A549 (cell line): ENCODE measurements at regions not wholly inside any gene's neighbourhood (a gene's known extent, or its start where the extent isn't known, plus 50 kb on each side); places are given as distances from the start of the nearest gene placed in this dataset.

Experiments
- ATAC-seq, 2 experiments: fragments of 200-7000 bp in 1 of 2; fragments of >200 bp in 1 of 2; cut with Nextera tagmentation in 1 of 2; cut with Tn5 transposase in 1 of 2; 3 replicates each; pipeline versions ENCODE4 v1.8.0 to v1.9.1; 2018 to 2020; ENCODE audit warnings: mild to moderate bottlenecking in 1 of 2, moderate library complexity in 1 of 2
- CTCF ChIA-PET: fragments of 300-600 bp; sonication (Branson Sonifier 250); formaldehyde crosslinking; extraction: SDS; loops from one replicate; lab custom pipeline; 2021; ENCODE audit warnings: antibody characterized with exemption, inconsistent platforms; lab: Yijun Ruan, JAX
- POLR2A ChIA-PET: fragments of 350-600 bp; formaldehyde crosslinking; extraction: SDS; loops from one replicate; lab custom pipeline; 2021; ENCODE audit warnings: antibody characterized with exemption, inconsistent platforms; lab: Yijun Ruan, JAX
- DNase-seq, 2 experiments: peaks; one replicate each; pipeline versions ENCODE4 v3.0.0 to v3.0.0-alpha.2; 2011 to 2016; ENCODE audit warnings: low read depth in 1 of 2, low spot score in 1 of 2
- FAIRE-seq: peaks from 2 replicates; lab custom pipeline; 2011; peaks lifted over from hg19 to GRCh38; lab: Jason Lieb, UNC
- H3K27ac ChIP-seq, 2 experiments: fragments of >200 bp; sonication (Bioruptor Twin); formaldehyde crosslinking; 3 replicates each; pipeline ENCODE4 v1.5.1; 2016 to 2017
- H3K4me1 ChIP-seq: fragments of >200 bp; sonication (Bioruptor Twin); formaldehyde crosslinking; 3 replicates; pipeline ENCODE4 v1.6.1; 2016
- H3K4me2 ChIP-seq: fragments of >200 bp; sonication (Bioruptor Twin); formaldehyde crosslinking; 3 replicates; pipeline ENCODE4 v1.6.1; 2016
- H3K4me3 ChIP-seq: fragments of >200 bp; sonication (Bioruptor Twin); formaldehyde crosslinking; 3 replicates; pipeline ENCODE4 v1.5.1; 2016
- H3K9me3 ChIP-seq: fragments of >200 bp; sonication (Bioruptor Twin); formaldehyde crosslinking; 3 replicates; pipeline ENCODE4 v1.6.1; 2016
- BHLHE40 ChIP-seq: IDR thresholded peaks from 2 replicates; pipeline ENCODE4 v1.6.1; 2012; ENCODE audit warnings: low read depth, low read length, inconsistent platforms
- CBX8 ChIP-seq: fragments of 200-600 bp; sonication (generic); IDR thresholded peaks from 2 replicates; pipeline ENCODE4 v1.6.1; 2016
- ESRRA ChIP-seq: fragments of 150-350 bp; IDR thresholded peaks from 2 replicates; pipeline ENCODE4 v1.6.1; 2014; ENCODE audit warnings: mild to moderate bottlenecking, low read length, borderline replicate concordance
- FOXS1 ChIP-seq: fragments of 250-450 bp; sonication (Bioruptor Pico); IDR thresholded peaks from 2 replicates; pipeline ENCODE4 v1.5.0; 2020; ENCODE audit warnings: mild to moderate bottlenecking, moderate library complexity
- HDAC2 ChIP-seq: fragments of 200-600 bp; sonication (generic); IDR thresholded peaks from 2 replicates; pipeline ENCODE4 v1.6.1; 2016
- HOXA7 ChIP-seq: fragments of 250-450 bp; sonication (Bioruptor Pico); IDR thresholded peaks from 2 replicates; pipeline ENCODE4 v1.5.0; 2020; ENCODE audit warnings: mild to moderate bottlenecking, moderate library complexity
- HOXB5 ChIP-seq: fragments of 250-450 bp; sonication (Bioruptor Pico); IDR thresholded peaks from 2 replicates; pipeline ENCODE4 v1.5.0; 2020; ENCODE audit warnings: mild to moderate bottlenecking, moderate library complexity
- KDM1A ChIP-seq: fragments of 200-600 bp; sonication (generic); IDR thresholded peaks from 2 replicates; pipeline ENCODE4 v1.6.1; 2016; ENCODE audit warnings: low read depth, mild to moderate bottlenecking
- KDM5A ChIP-seq: fragments of 200-600 bp; sonication (generic); IDR thresholded peaks from 2 replicates; pipeline ENCODE4 v1.6.1; 2016; ENCODE audit warnings: antibody characterized with exemption, mild to moderate bottlenecking
- MYC ChIP-seq: IDR thresholded peaks from 2 replicates; pipeline ENCODE4 v1.6.1; 2012; ENCODE audit warnings: mild to moderate bottlenecking, inconsistent platforms, low read length, improper control_type of control experiment, borderline replicate concordance
- PHF8 ChIP-seq: fragments of 200-600 bp; sonication (generic); IDR thresholded peaks from 2 replicates; pipeline ENCODE4 v1.6.1; 2016; ENCODE audit warnings: low read depth, mild to moderate bottlenecking, antibody characterized with exemption, moderate library complexity, borderline replicate concordance
- POLR2AphosphoS2 ChIP-seq: conservative IDR thresholded peaks from 2 replicates; pipeline ENCODE4 v1.6.1; 2012; ENCODE audit warnings: low read length, improper control_type of control experiment, inconsistent platforms
- RFX5 ChIP-seq: fragments of 450-650 bp; IDR thresholded peaks from 2 replicates; pipeline ENCODE4 v1.7.1; 2014; ENCODE audit warnings: antibody characterized with exemption, mild to moderate bottlenecking, moderate library complexity
- RNF2 ChIP-seq: fragments of 200-600 bp; sonication (generic); IDR thresholded peaks from 2 replicates; pipeline ENCODE4 v1.6.1; 2016; ENCODE audit warnings: low read depth, mild to moderate bottlenecking, antibody characterized with exemption, moderate library complexity, borderline replicate concordance
- SREBF2 ChIP-seq: fragments of 450-650 bp; IDR thresholded peaks from 2 replicates; pipeline ENCODE4 v1.6.1; 2014; ENCODE audit warnings: mild to moderate bottlenecking, moderate library complexity
- TP53 ChIP-seq: fragments of 250-450 bp; sonication (Bioruptor Pico); IDR thresholded peaks from 2 replicates; pipeline ENCODE4 v1.5.0; 2021; ENCODE audit warnings: mild to moderate bottlenecking, moderate library complexity
- ZC3H11A ChIP-seq: fragments of 450-650 bp; IDR thresholded peaks from 2 replicates; pipeline ENCODE4 v1.6.1; 2014; ENCODE audit warnings: antibody characterized with exemption, mild to moderate bottlenecking
- WGBS: methylation state at CpG from one replicate; pipeline ENCODE4 v1.1.6; 2017; ENCODE audit errors: missing lambda C conversion rate; 5-methylcytosine and 5-hydroxymethylcytosine counted together
- TF ChIP-seq, protein P1 (sequence below): fragments of >200 bp; sonication (Bioruptor Twin); formaldehyde crosslinking; IDR thresholded peaks from 3 replicates; pipeline ENCODE4 v1.6.1; 2016
- TF ChIP-seq, protein P2 (sequence below): IDR thresholded peaks from 2 replicates; pipeline ENCODE4 v1.6.1; 2012; ENCODE audit warnings: low read depth, borderline replicate concordance
- TF ChIP-seq, protein P3 (sequence below): fragments of 250-450 bp; sonication (Bioruptor Pico); IDR thresholded peaks from 2 replicates; pipeline ENCODE4 v1.5.0; 2021; ENCODE audit warnings: mild to moderate bottlenecking, moderate library complexity, borderline replicate concordance

DNA sequence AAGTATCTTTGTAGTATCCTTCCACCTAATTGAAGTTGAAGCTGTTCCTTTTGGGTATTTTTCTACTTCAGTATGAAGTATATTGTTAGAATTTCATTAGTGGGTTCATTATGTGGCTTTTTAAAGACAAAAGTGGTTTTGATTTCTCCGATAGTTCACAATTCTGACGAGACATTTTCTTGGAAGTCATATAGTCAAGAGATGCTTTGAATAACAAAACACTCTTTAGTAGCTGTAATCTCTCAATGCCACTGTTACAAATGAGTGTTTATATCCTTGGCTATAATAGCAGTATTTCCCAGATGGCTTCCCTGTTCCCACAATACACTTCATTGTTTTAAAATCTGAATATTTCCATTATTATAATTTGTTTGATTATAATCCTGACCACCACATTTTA lies 108.7 kb upstream of the F3 start:
- no peak overlapping the region for H3K27ac ChIP-seq
- ATAC-seq (no peak), DNase-seq (no peak), FAIRE-seq (no peak)
- no peaks in the 10 kb centered on the region for H3K9me3 ChIP-seq
- ChIA-PET POLR2A (no interaction called here), CTCF (no interaction called here)
- peaks cover 18% of the 10 kb centered on the region for H3K4me1 ChIP-seq
- TF ChIP-seq HDAC2 (no peak), HOXA7 (CRISPR knock-in tag) (no peak), SREBF2 (no peak)
- WGBS = 91% methylated on average over 2 of the region's 2 CpGs
- H3K4me3 ChIP-seq = no peak overlapping the region
- no peak overlapping the region for H3K4me2 ChIP-seq

GRCh38 chr1:94648225-94649007 lies 106.9 kb upstream of the F3 start:
- Histone ChIP-seq H3K4me1 (peaks cover 9% of the 10 kb centered on the region; the same call in 2 of the 3 replicates), H3K9me3 (no peaks in the 10 kb centered on the region), H3K4me3 (no peak overlapping the region), H3K4me2 (no peak overlapping the region), H3K27ac (no peak overlapping the region)
- ATAC-seq (no peak), FAIRE-seq (no peak), DNase-seq (no peak)
- WGBS = 89% methylated on average over 14 of the region's 14 CpGs
- POLR2A ChIA-PET = no interaction called here
- TF ChIP-seq ZC3H11A (no peak), PHF8 (no peak), KDM1A (no peak), MYC (no peak), SREBF2 (no peak), ESRRA (no peak), RNF2 (no peak), KDM5A (no peak), CBX8 (no peak), HOXB5 (no peak), RFX5 (no peak), FOXS1 (CRISPR knock-in tag) (no peak), TP53 (no peak), BHLHE40 (no peak), POLR2AphosphoS2 (no peak)
- TF ChIP-seq, protein P1, sequence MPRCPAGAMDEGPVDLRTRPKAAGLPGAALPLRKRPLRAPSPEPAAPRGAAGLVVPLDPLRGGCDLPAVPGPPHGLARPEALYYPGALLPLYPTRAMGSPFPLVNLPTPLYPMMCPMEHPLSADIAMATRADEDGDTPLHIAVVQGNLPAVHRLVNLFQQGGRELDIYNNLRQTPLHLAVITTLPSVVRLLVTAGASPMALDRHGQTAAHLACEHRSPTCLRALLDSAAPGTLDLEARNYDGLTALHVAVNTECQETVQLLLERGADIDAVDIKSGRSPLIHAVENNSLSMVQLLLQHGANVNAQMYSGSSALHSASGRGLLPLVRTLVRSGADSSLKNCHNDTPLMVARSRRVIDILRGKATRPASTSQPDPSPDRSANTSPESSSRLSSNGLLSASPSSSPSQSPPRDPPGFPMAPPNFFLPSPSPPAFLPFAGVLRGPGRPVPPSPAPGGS = no peak
- TF ChIP-seq, protein P2, sequence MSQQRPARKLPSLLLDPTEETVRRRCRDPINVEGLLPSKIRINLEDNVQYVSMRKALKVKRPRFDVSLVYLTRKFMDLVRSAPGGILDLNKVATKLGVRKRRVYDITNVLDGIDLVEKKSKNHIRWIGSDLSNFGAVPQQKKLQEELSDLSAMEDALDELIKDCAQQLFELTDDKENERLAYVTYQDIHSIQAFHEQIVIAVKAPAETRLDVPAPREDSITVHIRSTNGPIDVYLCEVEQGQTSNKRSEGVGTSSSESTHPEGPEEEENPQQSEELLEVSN = no peak
- TF ChIP-seq, protein P3, sequence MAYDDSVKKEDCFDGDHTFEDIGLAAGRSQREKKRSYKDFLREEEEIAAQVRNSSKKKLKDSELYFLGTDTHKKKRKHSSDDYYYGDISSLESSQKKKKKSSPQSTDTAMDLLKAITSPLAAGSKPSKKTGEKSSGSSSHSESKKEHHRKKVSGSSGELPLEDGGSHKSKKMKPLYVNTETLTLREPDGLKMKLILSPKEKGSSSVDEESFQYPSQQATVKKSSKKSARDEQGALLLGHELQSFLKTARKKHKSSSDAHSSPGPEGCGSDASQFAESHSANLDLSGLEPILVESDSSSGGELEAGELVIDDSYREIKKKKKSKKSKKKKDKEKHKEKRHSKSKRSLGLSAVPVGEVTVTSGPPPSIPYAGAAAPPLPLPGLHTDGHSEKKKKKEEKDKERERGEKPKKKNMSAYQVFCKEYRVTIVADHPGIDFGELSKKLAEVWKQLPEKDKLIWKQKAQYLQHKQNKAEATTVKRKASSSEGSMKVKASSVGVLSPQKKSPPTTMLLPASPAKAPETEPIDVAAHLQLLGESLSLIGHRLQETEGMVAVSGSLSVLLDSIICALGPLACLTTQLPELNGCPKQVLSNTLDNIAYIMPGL = no peak
- CTCF ChIA-PET = interaction anchor here (0.5 kb wide), 1 partner anchor 52 kb away, joined by 3 read pairs; no protein-coding TSS in a partner anchor
